Retina (tissue), 1 donor: ENCODE measurements at regions not wholly inside any gene's neighbourhood (a gene's known extent, or its start where the extent isn't known, plus 50 kb on each side); places are given as distances from the start of the nearest gene placed in this dataset.
"Not testable (repeated sequence)": the region's sequence is repeated elsewhere in the genome, so short reads cannot be mapped to it uniquely, and the experiment has no call there.

Source experiments
- DNase-seq: peaks from one replicate; pipeline ENCODE4 v3.0.0-alpha.2; 2016

GRCh38 chr10:21122907-21123306 lies 225.8 kb upstream of the NEBL start:
- no peak for DNase-seq

DNA sequence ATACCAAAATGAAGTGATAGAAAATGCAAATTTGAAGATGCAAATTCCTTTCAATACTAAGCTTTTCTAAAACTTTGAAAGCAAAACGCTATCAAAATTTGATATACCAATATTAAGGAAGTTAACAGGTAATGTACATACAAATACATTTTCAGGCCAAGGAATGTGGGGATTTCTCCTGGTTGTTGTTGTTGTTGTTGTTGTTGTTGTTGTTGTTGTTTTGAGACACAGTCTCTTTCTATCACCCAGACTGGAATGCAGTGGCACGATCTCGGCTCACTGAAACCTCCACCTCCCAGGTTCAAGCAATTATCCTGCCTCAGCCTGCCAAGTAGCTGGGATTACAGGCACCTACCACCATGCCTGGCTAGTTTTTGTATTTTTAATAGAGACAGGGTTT lies 224.7 kb upstream of the NEBL start:
- not testable (repeated sequence) for DNase-seq

DNA sequence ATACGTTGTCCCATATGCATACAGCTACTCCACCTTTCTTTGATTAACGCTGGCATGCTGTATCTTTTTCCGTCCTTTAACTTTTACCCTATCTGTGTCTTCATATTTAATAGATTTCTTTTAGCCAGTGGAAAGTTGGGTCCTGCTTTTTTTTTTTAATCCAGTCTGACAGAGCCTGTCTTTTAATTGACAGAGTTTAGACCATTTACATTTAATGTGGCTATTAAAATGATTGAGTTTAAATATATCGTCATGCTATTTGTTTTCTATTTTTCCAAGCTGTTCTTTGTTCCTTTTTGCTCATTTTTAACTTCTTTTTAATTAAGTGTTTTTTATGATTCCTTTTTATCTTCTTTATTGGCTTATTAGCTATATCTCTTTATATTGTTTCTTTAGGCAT lies 217.6 kb upstream of the NEBL start:
- DNase-seq = no peak

DNA sequence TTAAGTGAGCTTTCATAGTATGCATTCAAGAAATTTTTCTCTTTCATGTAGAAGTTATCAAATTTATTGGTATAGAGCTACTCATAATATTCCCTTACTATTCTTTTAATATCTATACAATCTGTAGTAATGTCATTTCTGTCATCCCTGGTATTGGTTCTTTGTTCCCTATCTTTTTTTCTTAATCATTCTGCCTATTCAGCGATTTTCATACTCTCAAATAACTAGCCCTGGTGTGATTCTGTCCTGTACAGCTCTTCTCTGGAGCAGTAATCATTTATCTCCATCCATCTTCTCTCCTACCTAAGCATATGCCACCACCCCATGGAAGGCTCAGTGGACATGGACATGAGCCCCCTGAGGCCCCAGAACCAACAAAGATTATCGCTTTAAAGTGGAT lies 213.2 kb upstream of the NEBL start:
- DNase-seq = no peak

- not testable (repeated sequence) for DNase-seq
These were observed 209.8 kb upstream of the NEBL start for GRCh38 chr10:21106931-21107330.

- DNase-seq = not testable (repeated sequence)
These were observed 208.2 kb upstream of the NEBL start for GRCh38 chr10:21105331-21105730.

DNA sequence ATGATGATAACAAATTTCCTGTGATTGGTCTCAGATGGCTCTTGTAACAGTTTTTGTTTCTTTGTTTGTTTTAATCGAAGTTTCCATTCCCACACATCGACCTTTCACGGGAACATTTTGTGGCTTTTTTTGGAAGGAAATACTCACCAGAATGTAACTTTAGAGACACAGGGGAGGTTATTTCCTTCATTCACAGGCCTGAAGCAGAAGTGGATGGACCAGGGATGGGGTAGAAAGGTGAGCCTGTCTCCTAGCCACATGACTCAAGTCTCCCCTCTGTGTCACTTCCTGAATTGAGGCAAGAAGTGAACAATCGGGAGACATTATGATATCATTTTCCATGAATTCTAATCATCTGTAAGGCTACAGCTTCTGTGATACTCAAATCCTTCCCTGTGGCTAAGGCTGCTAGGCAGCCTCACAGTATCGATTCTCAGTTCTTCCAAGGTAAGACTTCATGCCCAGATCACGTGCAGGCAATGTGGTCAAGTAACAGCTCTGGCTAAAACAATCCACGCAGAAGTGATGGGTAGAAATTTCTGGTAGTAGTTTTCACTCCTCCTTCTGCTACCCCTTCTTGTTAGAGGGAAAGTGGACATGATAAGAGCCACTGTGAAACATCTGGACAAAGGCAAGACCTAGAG lies 203.9 kb upstream of the NEBL start:
- DNase-seq = no peak

DNA sequence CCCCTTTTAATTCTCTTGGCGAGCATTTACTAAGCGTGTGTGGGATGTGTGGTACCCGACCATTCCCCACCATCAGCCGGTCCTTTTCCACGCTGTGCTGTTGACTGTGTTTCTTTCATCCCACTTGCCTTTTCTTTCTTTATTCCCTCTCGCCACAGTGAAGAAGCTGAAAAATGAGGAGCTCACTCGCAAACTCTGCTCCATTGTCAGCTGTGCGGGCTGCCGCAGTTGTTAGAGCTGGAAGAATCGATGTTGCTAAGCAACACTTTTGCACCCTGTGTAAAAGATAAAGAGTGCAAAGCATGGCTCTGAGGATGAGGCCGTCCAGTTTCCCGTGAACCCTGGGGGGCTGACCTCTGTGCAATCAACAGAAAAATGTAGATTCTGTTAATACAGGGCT lies 203.1 kb upstream of the NEBL start:
- peak; percentile 57 for DNase-seq

DNA sequence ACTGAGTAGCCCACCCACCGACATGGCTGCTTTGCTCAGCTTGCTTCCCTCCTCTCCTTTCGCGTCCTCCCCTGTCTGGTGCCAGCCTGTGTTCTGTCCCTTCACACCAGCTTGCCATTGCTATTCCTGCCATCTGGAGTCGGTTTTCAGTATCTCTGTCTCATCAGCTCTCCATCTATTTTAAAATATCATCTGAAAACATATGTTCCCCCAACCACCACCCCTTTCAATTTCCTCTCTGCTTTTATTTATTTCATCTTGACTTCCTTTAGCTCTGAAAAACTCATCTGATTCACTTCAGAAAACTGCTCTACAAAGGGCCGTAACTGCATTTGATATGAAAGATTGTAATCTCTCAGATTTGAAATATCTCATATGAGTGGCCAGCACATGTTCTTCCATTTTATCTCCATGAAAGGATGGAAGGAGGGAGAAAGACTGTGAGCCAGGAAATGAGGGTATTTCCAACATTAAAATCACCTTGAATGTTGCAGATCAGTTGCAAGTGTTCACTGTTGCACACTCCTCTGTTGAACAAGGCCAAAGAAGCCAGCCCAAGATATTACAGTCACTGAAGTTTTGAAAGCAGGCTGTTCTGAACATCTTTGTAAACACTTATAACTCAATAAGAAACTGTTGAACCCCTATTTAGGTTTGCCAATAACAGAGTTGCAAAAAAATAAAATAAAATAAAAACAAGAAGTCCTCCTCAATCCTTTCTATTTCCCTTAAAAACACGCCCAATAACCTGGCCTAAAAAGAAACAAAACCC lies 202.4 kb upstream of the NEBL start:
- peak; percentile 22 for DNase-seq

- no peak for DNase-seq
These were observed 200.8 kb upstream of the NEBL start for GRCh38 chr10:21097926-21098355.

GRCh38 chr10:21095494-21096055 lies 198.5 kb upstream of the NEBL start:
- DNase-seq = no peak

DNA sequence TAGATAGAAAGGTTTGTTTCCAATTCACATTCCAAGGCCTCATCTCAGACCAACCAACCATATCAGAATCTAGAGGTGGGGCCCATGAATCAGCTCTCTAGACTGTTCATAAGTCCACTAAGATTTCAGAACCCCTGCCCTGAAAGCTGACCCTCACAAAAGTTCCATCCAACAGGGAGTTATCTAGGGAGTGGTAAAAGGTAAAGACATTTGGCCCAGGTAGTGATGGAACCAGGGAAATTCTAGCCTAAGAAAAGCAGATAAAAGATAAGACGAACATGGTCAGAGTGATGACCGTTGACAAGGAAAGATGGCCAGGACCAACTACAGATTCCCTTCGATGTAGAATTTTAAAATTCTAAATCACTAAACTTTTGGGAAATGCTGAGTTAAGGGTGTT lies 198.0 kb upstream of the NEBL start:
- no peak for DNase-seq

GRCh38 chr10:21092683-21093524 lies 195.8 kb upstream of the NEBL start:
- no peak for DNase-seq

- no peak for DNase-seq
These were observed 193.5 kb upstream of the NEBL start for GRCh38 chr10:21090609-21091082.

DNA sequence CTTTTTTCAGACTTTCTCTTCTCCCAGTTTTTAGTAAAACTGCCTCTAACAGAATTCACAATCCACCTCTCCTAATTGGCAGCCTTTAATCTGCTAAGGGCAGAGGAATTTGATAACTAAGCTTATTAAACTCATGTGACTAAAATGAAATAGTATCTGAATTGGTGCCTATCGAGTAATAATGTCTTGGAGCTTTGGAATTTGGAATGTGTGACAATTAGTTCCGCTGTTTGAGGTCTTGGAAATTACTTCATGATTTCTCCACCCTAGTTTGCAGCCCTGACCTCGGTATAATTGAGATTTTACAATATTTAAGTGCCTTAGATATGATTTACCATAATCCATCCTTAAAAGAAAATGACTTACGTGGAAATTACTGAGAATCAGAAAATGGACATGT lies 190.4 kb upstream of the NEBL start:
- no peak for DNase-seq

GRCh38 chr10:21084700-21085099 lies 187.6 kb upstream of the NEBL start:
- peak; percentile 50 for DNase-seq

DNA sequence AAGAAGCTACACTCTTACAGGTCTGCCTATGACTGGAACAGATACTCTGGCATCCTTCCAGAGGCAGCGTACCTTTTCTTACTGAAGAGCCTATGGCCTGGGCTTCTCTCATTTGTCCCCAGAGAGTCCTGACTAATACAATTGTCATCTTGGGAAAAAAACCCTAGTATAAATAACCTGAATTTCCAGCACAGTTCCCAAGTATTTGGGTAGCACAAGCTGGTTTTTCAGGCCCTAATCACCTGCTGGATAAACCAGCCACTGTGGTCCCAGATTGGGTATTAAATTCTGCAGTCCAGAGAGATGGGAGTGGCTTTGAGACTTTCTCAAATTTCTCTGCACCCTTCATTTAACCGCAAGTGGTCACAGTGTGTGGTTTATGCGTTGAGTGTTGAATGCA lies 186.8 kb upstream of the NEBL start:
- no peak for DNase-seq

DNA sequence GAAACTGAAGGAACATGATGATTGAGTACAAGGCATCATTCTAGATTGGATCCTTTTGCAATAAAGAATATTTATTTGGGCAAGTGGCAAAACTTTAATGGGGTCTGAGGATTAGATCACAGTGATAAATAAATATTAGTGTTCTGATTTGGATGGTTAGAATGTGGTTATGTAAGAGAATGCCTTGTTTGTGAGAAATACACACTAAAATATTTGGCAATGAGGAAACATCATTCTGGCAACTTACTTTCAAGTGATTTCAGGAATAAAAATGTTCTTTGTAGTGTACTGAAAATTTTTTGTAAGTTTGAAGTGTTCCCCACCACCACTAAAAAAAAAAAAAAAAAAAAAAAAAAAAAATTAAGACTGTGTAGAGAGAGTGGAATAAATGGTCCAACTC lies 185.1 kb upstream of the NEBL start:
- no peak for DNase-seq

DNA sequence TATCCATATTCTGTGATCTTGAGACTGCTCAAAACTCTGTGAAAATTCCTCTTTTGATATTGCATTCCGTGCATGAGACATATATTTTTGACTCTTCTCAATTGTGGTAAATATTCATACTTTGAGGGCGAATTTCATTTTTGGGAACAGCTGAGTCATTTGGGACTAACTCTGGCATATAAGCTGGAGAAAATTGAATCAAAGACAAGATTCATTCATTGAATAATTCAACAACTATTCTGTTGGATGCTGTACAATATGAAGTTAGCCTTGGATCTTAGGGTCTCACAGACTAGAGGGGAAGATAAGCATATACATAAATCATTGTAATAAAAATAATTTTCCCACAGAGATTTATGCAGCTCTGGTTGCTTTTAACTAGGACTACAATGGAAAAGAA lies 183.2 kb upstream of the NEBL start:
- no peak for DNase-seq

GRCh38 chr10:21079330-21079658 lies 182.2 kb upstream of the NEBL start:
- no peak for DNase-seq

DNA sequence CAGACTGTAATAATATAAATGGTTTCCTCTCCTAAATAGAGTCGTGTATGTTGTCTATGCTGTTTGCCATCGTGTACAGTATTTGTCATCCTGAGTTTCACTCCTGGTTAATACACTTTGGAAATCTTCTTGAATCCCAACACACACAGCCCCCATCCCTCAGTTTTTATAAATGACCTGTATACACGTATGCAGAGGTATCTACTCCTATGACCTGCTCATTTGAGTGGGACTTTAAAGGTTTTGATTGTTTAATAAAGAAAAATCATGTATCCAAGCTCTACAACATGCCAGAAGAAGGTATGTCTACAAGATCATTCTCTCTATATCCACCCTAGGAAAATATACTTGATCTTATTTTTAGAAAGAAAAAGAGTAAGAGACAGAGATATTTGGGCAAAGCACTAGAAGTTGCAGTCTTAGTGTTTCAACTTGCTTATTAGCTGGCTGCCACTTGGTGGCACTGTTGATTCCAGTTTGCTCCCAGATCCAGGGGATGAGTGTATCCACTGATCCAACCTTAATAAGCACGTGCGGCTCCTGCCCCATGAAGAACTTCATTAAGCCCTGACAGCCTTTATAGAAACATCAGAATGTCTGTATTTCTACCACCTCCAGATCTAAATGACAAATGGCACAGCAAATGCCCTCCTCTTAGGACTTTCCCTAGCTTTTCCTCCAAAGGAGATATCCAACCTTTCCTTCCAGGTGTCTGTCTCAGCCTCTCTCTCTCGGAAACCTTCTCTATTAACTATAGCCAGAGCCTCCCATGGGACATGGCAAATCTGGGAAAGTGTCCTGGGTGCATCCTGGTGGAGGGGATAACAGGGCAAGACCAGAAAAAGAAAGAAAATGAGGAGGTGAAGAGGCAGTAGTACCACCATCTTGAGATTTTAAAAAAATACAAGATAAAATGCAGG lies 181.6 kb upstream of the NEBL start:
- peak; percentile 67 for DNase-seq

GRCh38 chr10:21077681-21078080 lies 180.6 kb upstream of the NEBL start:
- DNase-seq = no peak
